Right ventricle myocardium inferior (tissue), 1 donor: ENCODE measurements at regions not wholly inside any gene's neighbourhood (a gene's known extent, or its start where the extent isn't known, plus 50 kb on each side); places are given as distances from the start of the nearest gene placed in this dataset.
"Not testable (repeated sequence)": the region's sequence is repeated elsewhere in the genome, so short reads cannot be mapped to it uniquely, and the experiment has no call there.

Experiments used
- ATAC-seq: fragments of 200-7000 bp; cut with Tn5 transposase; one replicate; pipeline ENCODE4 v1.9.1; 2020; ENCODE audit warnings: mild to moderate bottlenecking, moderate library complexity
- DNase-seq: peaks from one replicate; pipeline ENCODE4 v3.0.0; 2021; ENCODE audit errors: missing footprints
- intact Hi-C: fragments of 100-400 bp; cut with DNase I; formaldehyde crosslinking; loops from one replicate; pipeline ENCODE4 v1.11.0; 2022
- donor health status: DM: no; HTN: yes; CAD: no; lungs with severe emphysema.

- intact Hi-C loops, result no loop called here
- ATAC-seq (no peak), DNase-seq (no peak)
Measured at GRCh38 chr14:84963518-84963917, 566.4 kb upstream of the FLRT2 start.

- no peak for ATAC-seq
- no peak for DNase-seq
- intact Hi-C loops, result no loop called here
Measured at GRCh38 chr14:84965279-84965678, 564.7 kb upstream of the FLRT2 start.

- DNase-seq, result no peak
- intact Hi-C loops, result no loop called here
- no peak for ATAC-seq
Measured at GRCh38 chr14:84969501-84969900, 560.4 kb upstream of the FLRT2 start.

GRCh38 chr14:84975241-84975902 lies 554.6 kb upstream of the FLRT2 start:
- no peak for ATAC-seq
- no peak for DNase-seq
- intact Hi-C loops, result no loop called here

- DNase-seq (no peak), ATAC-seq (no peak)
- intact Hi-C loops, result no loop called here
Measured at GRCh38 chr14:84976805-84977204, 553.1 kb upstream of the FLRT2 start.

- DNase-seq (no peak), ATAC-seq (no peak)
- intact Hi-C loops, result no loop called here
Measured at GRCh38 chr14:84987042-84987441, 542.9 kb upstream of the FLRT2 start.

- intact Hi-C loops, result no loop called here
- DNase-seq (no peak), ATAC-seq (no peak)
Measured at GRCh38 chr14:84988357-84988756, 541.6 kb upstream of the FLRT2 start.

GRCh38 chr14:84991021-84991420 lies 538.9 kb upstream of the FLRT2 start:
- no peak for DNase-seq
- no peak for ATAC-seq
- intact Hi-C loops, result no loop called here

- ATAC-seq (no peak), DNase-seq (no peak)
- intact Hi-C loops, result no loop called here
Measured at GRCh38 chr14:84998216-84998615, 531.7 kb upstream of the FLRT2 start.

GRCh38 chr14:85002846-85003245 lies 527.1 kb upstream of the FLRT2 start:
- intact Hi-C loops, result no loop called here
- no peak for ATAC-seq
- DNase-seq, result no peak

GRCh38 chr14:85003805-85004204 lies 526.1 kb upstream of the FLRT2 start:
- intact Hi-C loops, result no loop called here
- no peak for ATAC-seq
- DNase-seq, result no peak

GRCh38 chr14:85009506-85009905 lies 520.4 kb upstream of the FLRT2 start:
- DNase-seq, result no peak
- intact Hi-C loops, result no loop called here
- no peak for ATAC-seq

- intact Hi-C loops, result no loop called here
- no peak for ATAC-seq
- no peak for DNase-seq
Measured at GRCh38 chr14:85010186-85010585, 519.8 kb upstream of the FLRT2 start.

GRCh38 chr14:85016496-85016895 lies 513.4 kb upstream of the FLRT2 start:
- intact Hi-C loops, result no loop called here
- DNase-seq (no peak), ATAC-seq (no peak)

- ATAC-seq, intact Hi-C loops, DNase-seq: not testable (repeated sequence)
Measured at GRCh38 chr14:85023866-85024265, 506.1 kb upstream of the FLRT2 start.

- intact Hi-C loops, result no loop called here
- ATAC-seq, result no peak
- no peak for DNase-seq
Measured at GRCh38 chr14:85024931-85025330, 505.0 kb upstream of the FLRT2 start.

- ATAC-seq (no peak), DNase-seq (no peak)
- intact Hi-C loops, result no loop called here
Measured at GRCh38 chr14:85027681-85028370, 502.1 kb upstream of the FLRT2 start.

GRCh38 chr14:85037411-85037810 lies 492.5 kb upstream of the FLRT2 start:
- ATAC-seq (no peak), DNase-seq (no peak)
- intact Hi-C loops, result no loop called here

GRCh38 chr14:85038526-85039352 lies 491.2 kb upstream of the FLRT2 start:
- DNase-seq, result no peak
- no peak for ATAC-seq
- intact Hi-C loops, result no loop called here

- no peak for ATAC-seq
- intact Hi-C loops, result no loop called here
Measured at GRCh38 chr14:85039353-85039626, 490.7 kb upstream of the FLRT2 start.

More at GRCh38 chr14:85039353-85039626, 490.7 kb upstream of the FLRT2 start:
- DNase-seq, result no peak
